ENCODE measurements at regions not wholly inside any gene's neighbourhood (a gene's known extent, or its start where the extent isn't known, plus 50 kb on each side); places are given as distances from the start of the nearest gene placed in this dataset.

- DNase-seq, result no peak
Measured at GRCh38 chr10:78937393-78937792, 131.4 kb upstream of the ZMIZ1 start.

GRCh38 chr10:78937800-78938694 lies 130.7 kb upstream of the ZMIZ1 start:
- DNase-seq, result no peak

DNA sequence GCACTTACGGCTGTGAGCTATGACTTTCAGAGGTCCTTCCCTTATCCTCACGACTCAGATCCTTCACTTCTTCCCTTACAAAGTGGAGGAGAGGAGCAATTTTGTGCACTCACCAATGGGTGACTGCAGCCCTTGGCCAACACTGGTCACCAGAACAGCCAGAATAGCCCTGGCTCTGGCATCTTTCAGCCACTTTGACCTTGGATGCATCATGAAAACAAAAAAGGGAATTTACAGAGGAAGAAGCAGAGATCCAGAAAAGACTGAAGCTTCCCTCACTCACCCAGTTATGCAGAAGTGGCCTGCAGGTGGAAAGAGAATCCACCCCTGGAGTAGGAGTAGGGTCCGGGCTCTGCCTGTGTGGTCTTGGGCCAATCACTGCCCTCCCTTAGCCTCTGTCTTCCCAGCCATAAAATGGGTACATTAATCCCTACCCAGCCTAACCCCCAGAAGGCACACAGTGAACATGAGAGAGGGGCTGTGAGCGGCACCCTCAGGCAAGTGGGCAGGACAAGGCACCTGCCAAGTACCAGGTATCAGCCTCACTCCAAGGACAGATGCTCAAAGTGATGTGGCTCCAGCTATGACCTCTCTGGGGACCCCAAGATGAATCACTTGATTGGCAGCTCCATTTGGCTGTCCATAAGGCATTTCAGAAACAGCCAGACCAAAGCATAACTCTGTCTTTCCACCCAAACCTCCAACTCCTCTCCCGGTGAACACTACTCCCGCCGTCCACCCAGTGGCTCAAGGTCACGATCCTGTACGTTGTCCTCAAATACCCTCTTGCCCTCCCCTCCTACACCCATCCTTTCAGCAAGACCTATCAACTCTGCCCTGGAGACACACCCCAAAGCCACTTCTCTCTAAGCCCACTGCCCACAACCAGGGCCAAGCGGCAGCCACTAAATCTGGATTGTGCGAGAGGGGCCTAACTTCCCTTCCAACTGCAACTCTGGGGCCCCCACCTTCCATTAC lies 129.8 kb upstream of the ZMIZ1 start:
- DNase-seq, result no peak

GRCh38 chr10:78942091-78942501 lies 126.7 kb upstream of the ZMIZ1 start:
- DNase-seq, result no peak

DNA sequence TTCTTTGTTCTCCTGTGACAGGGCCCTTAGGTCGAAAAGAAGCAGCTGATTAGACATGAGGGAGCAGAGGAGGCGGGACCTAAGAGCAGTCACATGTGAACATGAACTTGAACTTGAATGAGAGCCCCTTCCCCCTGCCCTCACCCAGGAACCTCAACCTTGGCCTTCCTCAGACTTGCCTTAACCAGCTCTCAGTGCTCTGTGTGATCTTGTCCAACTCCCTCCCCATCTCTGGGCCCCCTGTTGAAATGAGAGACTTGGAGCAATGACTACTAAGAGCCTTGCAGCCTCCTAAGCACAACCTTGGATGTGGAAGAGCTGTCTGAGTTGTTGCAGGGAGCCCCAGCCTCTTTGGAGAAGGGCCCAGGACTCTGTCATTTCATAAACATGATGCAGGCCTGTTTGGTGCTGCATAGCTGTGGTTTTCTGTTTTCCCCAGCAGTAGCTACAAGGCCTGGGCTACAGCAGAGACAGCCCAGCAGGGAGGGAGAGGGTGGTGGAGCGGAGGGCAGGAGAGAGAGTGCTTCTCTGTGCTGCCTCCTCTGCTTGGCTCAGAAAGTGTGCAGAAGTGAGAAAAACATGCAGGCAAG lies 123.9 kb upstream of the ZMIZ1 start:
- no peak for DNase-seq

- no peak for DNase-seq
Measured at GRCh38 chr10:78945838-78946237, 122.9 kb upstream of the ZMIZ1 start.

GRCh38 chr10:78947226-78947625 lies 121.5 kb upstream of the ZMIZ1 start:
- no peak for DNase-seq

- no peak for DNase-seq
Measured at GRCh38 chr10:78947733-78948132, 121.0 kb upstream of the ZMIZ1 start.

- DNase-seq, result no peak
Measured at GRCh38 chr10:78948621-78949030, 120.1 kb upstream of the ZMIZ1 start.

GRCh38 chr10:78950656-78951587 lies 117.8 kb upstream of the ZMIZ1 start:
- DNase-seq, result no peak

- DNase-seq, result no peak
Measured at GRCh38 chr10:78952030-78952429, 116.7 kb upstream of the ZMIZ1 start.

DNA sequence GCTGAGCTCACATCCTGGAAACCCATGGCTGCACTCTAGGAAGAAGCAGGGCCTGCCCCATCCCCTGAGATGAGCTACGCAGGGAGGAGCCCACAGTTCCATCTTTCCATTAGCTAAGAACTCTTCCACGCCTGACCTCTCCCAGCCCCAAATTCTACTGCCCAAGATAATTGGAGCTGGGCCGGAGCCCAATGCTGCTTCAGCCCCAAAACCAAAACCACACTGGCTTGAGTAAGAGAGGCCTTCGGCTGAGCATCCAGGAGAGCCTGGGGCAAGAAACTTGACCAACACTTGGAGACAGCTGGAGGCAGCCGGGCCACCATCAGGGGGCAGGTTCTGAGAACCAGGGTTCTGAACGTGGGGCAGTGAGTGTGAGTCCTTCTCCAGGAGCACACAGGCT lies 116.1 kb upstream of the ZMIZ1 start:
- DNase-seq, result no peak

DNA sequence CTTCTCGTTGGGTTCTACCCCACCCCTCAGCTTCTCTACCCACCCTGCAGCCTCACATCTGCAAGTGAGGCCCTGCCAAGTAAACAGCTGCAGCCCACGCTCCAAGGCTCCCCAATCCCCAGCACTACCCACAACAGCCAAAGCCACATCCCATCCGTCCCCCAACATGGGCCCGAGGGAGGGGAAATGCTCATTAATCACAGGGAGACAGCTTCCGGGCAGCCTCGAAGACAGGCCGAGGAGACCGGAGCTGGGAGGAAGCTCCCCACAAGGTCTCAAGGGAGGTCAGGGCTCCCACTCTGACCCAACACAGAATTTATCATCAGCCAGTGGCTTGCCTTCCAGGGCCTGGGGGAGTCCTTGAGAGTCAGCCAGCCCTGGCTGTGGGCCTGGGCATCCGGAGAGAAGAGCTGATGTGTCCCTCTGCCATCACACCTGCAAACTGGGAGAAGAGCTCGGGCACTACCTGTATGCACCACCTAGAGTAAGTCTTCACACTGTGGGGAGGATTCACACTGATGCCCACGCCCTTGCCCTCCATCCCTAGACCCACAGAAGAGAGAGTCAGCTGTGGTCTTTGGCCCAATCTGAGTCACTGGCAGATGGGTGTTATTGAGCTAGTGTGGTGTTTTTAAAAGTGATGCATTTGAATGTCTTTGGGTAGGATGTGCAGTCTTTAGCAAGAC lies 115.5 kb upstream of the ZMIZ1 start:
- no peak for DNase-seq

DNA sequence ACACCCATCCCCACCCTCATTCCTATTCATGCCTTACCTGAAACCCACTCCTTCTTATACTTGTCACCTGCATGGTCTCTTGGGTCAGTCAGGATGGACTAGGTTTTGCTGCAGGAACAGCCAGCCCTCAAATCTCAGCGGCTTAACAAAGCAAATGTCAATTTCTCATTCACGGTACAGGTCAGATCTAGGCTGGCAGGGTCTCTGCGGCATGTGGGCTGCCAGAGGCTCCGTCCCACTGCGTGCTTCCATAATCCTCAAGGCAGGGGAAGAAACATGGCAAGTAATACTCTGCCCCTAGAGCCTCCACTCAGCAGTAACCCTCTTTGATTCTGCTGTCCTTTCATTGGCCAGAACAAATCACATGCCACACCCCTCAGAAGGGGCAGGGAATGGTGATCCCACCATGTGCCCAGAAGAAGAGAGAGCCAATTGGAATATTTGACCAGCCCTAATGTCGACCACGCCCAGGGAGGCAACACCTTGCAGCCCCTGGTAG lies 114.9 kb upstream of the ZMIZ1 start:
- DNase-seq, result no peak

- no peak for DNase-seq
Measured at GRCh38 chr10:78954689-78955088, 114.1 kb upstream of the ZMIZ1 start.

DNA sequence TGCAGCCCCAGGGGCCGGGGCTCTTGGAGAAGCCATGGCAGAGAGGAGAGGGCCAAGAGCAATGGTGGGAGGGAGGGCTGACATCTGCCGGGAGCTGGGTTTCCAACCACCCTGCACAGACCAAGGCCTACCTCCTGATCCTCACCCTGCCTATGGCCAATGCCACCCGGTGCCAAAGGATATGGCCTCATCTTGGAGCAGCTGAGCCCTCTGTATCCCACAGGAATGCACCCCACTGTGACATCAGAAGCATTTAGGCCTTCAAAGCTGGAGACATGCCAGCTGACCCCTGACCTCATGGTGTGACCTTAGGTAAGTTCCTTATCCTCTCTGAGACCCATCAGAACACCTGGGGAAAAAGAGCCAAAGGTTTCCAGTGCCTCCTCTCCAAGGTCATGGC lies 113.6 kb upstream of the ZMIZ1 start:
- DNase-seq, result no peak

- no peak for DNase-seq
Measured at GRCh38 chr10:78956391-78956790, 112.4 kb upstream of the ZMIZ1 start.

DNA sequence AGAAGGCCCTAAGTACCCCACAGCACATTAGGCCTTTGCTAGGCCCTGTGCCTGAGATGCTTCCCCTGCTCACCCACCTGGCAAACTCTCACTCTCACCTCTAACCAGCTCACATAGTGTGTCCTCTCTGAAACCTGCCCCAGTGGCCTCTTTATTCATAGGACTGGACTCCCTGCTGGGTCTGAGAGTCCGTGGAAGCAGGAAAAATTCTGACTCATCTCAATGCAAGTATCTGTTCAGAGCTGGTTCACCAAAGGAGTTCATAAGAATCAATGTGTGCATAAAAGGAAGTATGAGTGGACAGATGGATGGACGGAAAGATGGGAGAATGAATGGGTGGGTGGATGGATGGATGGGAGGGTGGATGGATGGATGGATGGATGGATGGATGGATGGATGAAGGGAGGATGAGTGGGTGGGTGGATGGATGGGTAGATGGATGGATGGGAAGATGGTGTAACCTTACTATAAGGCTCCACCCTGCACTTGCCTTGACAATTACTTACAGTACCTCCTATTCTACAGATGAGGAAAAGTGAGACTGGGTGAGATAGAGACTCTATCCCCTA lies 111.2 kb upstream of the ZMIZ1 start:
- no peak for DNase-seq

GRCh38 chr10:78959217-78959923 lies 109.4 kb upstream of the ZMIZ1 start:
- DNase-seq, result no peak

DNA sequence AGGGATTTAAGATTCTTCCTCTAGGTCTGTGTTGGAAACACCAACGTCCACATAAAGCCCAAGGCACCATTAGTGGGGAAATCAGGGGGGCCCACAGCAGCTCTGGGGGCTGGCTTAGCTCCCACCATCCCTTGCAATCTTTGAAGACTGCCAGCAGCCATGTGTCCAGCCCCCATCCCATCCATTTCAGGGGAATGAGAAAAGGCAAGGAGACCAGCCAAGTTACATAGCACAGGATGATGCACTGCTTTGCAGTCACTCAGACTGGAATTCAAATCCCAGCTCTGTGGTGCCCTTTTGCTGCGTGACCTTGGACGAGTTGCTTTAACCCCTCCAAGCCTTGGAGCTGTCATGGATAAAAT lies 108.9 kb upstream of the ZMIZ1 start:
- DNase-seq, result no peak

All from stimulated activated naive CD4-positive, alpha-beta T cell treated with Interleukin-2 at 50 U/mL for 16 hours (primary cell).